HG02642 (cell line): ENCODE measurements at regions not wholly inside any gene's neighbourhood (a gene's known extent, or its start where the extent isn't known, plus 50 kb on each side); places are given as distances from the start of the nearest gene placed in this dataset.
A peak's percentile ranks its signal among the peaks of the same experiment; 100 is the strongest.

Source experiments
- ATAC-seq: cut with Tn5 transposase; IDR thresholded peaks from one replicate; pipeline ENCODE4 v1.9.1; 2021; ENCODE audit warnings: mild to moderate bottlenecking; ENCODE audit not compliant: unreplicated experiment, poor library complexity

- ATAC-seq, result no peak
These were observed 89.3 kb upstream of the HHIP start for GRCh38 chr4:144556636-144557035.

GRCh38 chr4:144557404-144557803 is 88.6 kb upstream of the HHIP start:
- ATAC-seq, result no peak

- no peak for ATAC-seq
These were observed 83.8 kb upstream of the HHIP start for GRCh38 chr4:144562019-144562705.

- no peak for ATAC-seq
These were observed 81.6 kb upstream of the HHIP start for GRCh38 chr4:144564358-144564757.

- ATAC-seq, result no peak
These were observed 80.3 kb upstream of the HHIP start for GRCh38 chr4:144565527-144566195.

GRCh38 chr4:144572660-144573059 is 73.3 kb upstream of the HHIP start:
- ATAC-seq, result no peak

- ATAC-seq, result peak; percentile 70
These were observed 72.0 kb upstream of the HHIP start for GRCh38 chr4:144574000-144574399.

- no peak for ATAC-seq
These were observed 71.4 kb upstream of the HHIP start for GRCh38 chr4:144574509-144574908.

- peak; percentile 59 for ATAC-seq
These were observed 70.8 kb upstream of the HHIP start for GRCh38 chr4:144575181-144575580.

GRCh38 chr4:144578681-144579080 is 67.3 kb upstream of the HHIP start:
- ATAC-seq, result no peak

- no peak for ATAC-seq
These were observed 66.4 kb upstream of the HHIP start for GRCh38 chr4:144579411-144580030.

GRCh38 chr4:144580430-144580829 is 65.5 kb upstream of the HHIP start:
- ATAC-seq, result no peak

GRCh38 chr4:144582105-144582850 is 63.7 kb upstream of the HHIP start:
- no peak for ATAC-seq

GRCh38 chr4:144582975-144583374 is 63.0 kb upstream of the HHIP start:
- no peak for ATAC-seq

- ATAC-seq, result no peak
These were observed 62.3 kb upstream of the HHIP start for GRCh38 chr4:144583658-144584057.

- no peak for ATAC-seq
These were observed 61.5 kb upstream of the HHIP start for GRCh38 chr4:144584428-144584827.

GRCh38 chr4:144589512-144589911 is 56.4 kb upstream of the HHIP start:
- no peak for ATAC-seq

GRCh38 chr4:144590020-144590419 is 55.9 kb upstream of the HHIP start:
- ATAC-seq, result no peak

GRCh38 chr4:144591401-144591800 is 54.6 kb upstream of the HHIP start:
- no peak for ATAC-seq

- ATAC-seq, result no peak
These were observed 53.7 kb upstream of the HHIP start for GRCh38 chr4:144592264-144592663.

- no peak for ATAC-seq
These were observed 51.4 kb upstream of the HHIP start for GRCh38 chr4:144594471-144594986.
